ENCODE measurements at regions not wholly inside any gene's neighbourhood (a gene's known extent, or its start where the extent isn't known, plus 50 kb on each side); places are given as distances from the start of the nearest gene placed in this dataset.

DNA sequence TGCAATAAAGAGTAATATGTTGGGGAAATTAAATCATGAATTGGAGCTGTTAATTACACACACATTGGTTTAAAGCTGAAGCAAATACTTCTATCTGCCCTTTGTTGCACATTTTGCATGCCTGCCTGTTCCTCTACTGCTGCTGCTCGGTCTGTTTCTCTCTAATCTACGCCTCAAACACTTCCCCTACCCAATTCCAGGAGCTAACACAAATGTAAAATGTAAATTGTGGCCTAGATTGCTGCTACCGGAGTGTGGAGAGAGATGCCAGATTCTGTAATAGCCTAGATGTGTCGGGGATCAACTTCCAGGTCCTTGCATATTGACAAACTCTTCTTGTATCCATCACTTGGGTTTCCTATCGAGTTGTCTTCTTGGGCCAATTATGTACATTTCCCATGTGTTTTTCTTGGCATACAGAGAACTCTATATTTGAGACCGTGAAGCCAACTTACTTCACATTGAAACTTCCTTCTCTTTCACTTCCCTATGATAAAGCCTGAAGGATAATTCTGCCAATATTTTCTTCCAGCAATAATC lies 450.4 kb upstream of the NR2F2 start:
- TF ChIP-seq, protein P1, sequence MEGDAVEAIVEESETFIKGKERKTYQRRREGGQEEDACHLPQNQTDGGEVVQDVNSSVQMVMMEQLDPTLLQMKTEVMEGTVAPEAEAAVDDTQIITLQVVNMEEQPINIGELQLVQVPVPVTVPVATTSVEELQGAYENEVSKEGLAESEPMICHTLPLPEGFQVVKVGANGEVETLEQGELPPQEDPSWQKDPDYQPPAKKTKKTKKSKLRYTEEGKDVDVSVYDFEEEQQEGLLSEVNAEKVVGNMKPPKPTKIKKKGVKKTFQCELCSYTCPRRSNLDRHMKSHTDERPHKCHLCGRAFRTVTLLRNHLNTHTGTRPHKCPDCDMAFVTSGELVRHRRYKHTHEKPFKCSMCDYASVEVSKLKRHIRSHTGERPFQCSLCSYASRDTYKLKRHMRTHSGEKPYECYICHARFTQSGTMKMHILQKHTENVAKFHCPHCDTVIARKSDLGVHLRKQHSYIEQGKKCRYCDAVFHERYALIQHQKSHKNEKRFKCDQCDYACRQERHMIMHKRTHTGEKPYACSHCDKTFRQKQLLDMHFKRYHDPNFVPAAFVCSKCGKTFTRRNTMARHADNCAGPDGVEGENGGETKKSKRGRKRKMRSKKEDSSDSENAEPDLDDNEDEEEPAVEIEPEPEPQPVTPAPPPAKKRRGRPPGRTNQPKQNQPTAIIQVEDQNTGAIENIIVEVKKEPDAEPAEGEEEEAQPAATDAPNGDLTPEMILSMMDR (conservative IDR thresholded peaks at IDR 0.05; ENCODE audit: low read depth in 2 of 2) = no peak
- TF ChIP-seq EZH2phosphoT487 (IDR thresholded peaks at IDR 0.05; ENCODE audit: unreplicated experiment) (no peak), POLR2AphosphoS5 (IDR thresholded peaks at IDR 0.05; ENCODE audit: low read depth) (no peak), EZH2 (IDR thresholded peaks at IDR 0.05; ENCODE audit: low read depth, unreplicated experiment) (no peak), JUNB (IDR thresholded peaks at IDR 0.05; ENCODE audit: unreplicated experiment) (no peak), NANOG (IDR thresholded peaks at IDR 0.05; ENCODE audit: borderline replicate concordance) (no peak), STAT1 (IDR thresholded peaks at IDR 0.05; ENCODE audit: unreplicated experiment) (no peak), ZNF331 (CRISPR knock-in tag; IDR thresholded peaks at IDR 0.05; ENCODE audit: low read depth) (no peak)
- TF ChIP-seq, protein P2, sequence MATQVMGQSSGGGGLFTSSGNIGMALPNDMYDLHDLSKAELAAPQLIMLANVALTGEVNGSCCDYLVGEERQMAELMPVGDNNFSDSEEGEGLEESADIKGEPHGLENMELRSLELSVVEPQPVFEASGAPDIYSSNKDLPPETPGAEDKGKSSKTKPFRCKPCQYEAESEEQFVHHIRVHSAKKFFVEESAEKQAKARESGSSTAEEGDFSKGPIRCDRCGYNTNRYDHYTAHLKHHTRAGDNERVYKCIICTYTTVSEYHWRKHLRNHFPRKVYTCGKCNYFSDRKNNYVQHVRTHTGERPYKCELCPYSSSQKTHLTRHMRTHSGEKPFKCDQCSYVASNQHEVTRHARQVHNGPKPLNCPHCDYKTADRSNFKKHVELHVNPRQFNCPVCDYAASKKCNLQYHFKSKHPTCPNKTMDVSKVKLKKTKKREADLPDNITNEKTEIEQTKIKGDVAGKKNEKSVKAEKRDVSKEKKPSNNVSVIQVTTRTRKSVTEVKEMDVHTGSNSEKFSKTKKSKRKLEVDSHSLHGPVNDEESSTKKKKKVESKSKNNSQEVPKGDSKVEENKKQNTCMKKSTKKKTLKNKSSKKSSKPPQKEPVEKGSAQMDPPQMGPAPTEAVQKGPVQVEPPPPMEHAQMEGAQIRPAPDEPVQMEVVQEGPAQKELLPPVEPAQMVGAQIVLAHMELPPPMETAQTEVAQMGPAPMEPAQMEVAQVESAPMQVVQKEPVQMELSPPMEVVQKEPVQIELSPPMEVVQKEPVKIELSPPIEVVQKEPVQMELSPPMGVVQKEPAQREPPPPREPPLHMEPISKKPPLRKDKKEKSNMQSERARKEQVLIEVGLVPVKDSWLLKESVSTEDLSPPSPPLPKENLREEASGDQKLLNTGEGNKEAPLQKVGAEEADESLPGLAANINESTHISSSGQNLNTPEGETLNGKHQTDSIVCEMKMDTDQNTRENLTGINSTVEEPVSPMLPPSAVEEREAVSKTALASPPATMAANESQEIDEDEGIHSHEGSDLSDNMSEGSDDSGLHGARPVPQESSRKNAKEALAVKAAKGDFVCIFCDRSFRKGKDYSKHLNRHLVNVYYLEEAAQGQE (IDR thresholded peaks at IDR 0.05; ENCODE audit: unreplicated experiment) = no peak
